A673 (cell line): ENCODE measurements at regions not wholly inside any gene's neighbourhood (a gene's known extent, or its start where the extent isn't known, plus 50 kb on each side); places are given as distances from the start of the nearest gene placed in this dataset.

Experiments
- BruUV-seq: library from RNA; stranded (reverse); fragments of 400-500 nt; replicated peaks from 2 replicates; lab custom pipeline; 2021; lab: Mats Ljungman, UMichigan
- CTCF ChIA-PET: fragments of 300-600 bp; sonication (Branson Sonifier 250); formaldehyde crosslinking; loops from one replicate; lab custom pipeline; 2022; ENCODE audit warnings: antibody characterized with exemption; lab: Charles Lee
- POLR2A ChIA-PET: fragments of 300-600 bp; sonication (Branson Sonifier 250); formaldehyde crosslinking; loops from one replicate; lab custom pipeline; 2022; ENCODE audit warnings: antibody characterized with exemption; ENCODE audit not compliant: low non-redundant PET; lab: Charles Lee
- DNase-seq: peaks from one replicate; pipeline ENCODE4 v3.0.0-alpha.2; 2015; ENCODE audit warnings: low spot score
- H3K27ac ChIP-seq: fragments of 200-600 bp; sonication (generic); 2 replicates; pipeline ENCODE4 v1.5.1; 2016; ENCODE audit warnings: mixed run types, low read depth, mild to moderate bottlenecking, mixed read lengths, antibody characterized with exemption, low read length; ENCODE audit not compliant: poor library complexity, severe bottlenecking
- H3K27me3 ChIP-seq: fragments of 200-600 bp; sonication (generic); replicated peaks from 2 replicates; pipeline ENCODE4 v1.6.1; 2017; ENCODE audit warnings: mixed run types, low read depth, mild to moderate bottlenecking, mixed read lengths, antibody characterized with exemption, low read length; ENCODE audit not compliant: insufficient read depth, poor library complexity
- H3K36me3 ChIP-seq: fragments of 200-600 bp; sonication (generic); 2 replicates; pipeline ENCODE4 v1.6.1; 2016; ENCODE audit warnings: mixed run types, mild to moderate bottlenecking, mixed read lengths, antibody characterized with exemption, low read length; ENCODE audit not compliant: insufficient read depth, poor library complexity, severe bottlenecking
- H3K4me1 ChIP-seq: fragments of 200-600 bp; sonication (generic); 2 replicates; pipeline ENCODE4 v1.6.1; 2017; ENCODE audit warnings: mixed run types, mild to moderate bottlenecking, mixed read lengths, antibody characterized with exemption, low read length; ENCODE audit not compliant: insufficient read depth, poor library complexity, severe bottlenecking
- H3K4me3 ChIP-seq: fragments of 200-600 bp; sonication (generic); 2 replicates; pipeline ENCODE4 v1.5.1; 2016; ENCODE audit warnings: low read depth, mixed run types, mild to moderate bottlenecking, mixed read lengths, low read length; ENCODE audit not compliant: poor library complexity, severe bottlenecking
- H3K9me3 ChIP-seq: fragments of 200-600 bp; sonication (generic); 2 replicates; pipeline ENCODE4 v1.6.1; 2016; ENCODE audit warnings: mixed run types, low read depth, mild to moderate bottlenecking, mixed read lengths, antibody characterized with exemption, low read length; ENCODE audit not compliant: poor library complexity, severe bottlenecking
- EZH2 ChIP-seq: fragments of 200-600 bp; sonication (generic); IDR thresholded peaks from 2 replicates; pipeline ENCODE4 v1.6.1; 2017; ENCODE audit warnings: borderline replicate concordance, low read depth, mild to moderate bottlenecking, mixed read lengths, antibody characterized with exemption, low read length; ENCODE audit not compliant: poor library complexity, severe bottlenecking
- intact Hi-C: fragments of 100-400 bp; cut with micrococcal nuclease; formaldehyde crosslinking; loops from one replicate; pipeline ENCODE4 v1.10.0; 2022; ENCODE audit not compliant: unreplicated experiment
- TF ChIP-seq, protein P1 (sequence below): fragments of 300-800, 200-600 bp; sonication (generic); conservative IDR thresholded peaks from 2 replicates; pipeline ENCODE4 v1.5.1; 2017; ENCODE audit warnings: low read depth, mild to moderate bottlenecking, antibody characterized with exemption, low read length, moderate library complexity, mixed read lengths

GRCh38 chr18:67639872-67640271 is 123.4 kb upstream of the DSEL start:
- H3K36me3 ChIP-seq = no peaks in the 10 kb centered on the region
- no peak overlapping the region for H3K4me3 ChIP-seq
- CTCF ChIA-PET = interaction anchor here (0.6 kb wide), 1 partner anchor 67 kb away, joined by 6 read pairs; no protein-coding TSS in a partner anchor
- H3K4me1 ChIP-seq = no peaks in the 10 kb centered on the region
- POLR2A ChIA-PET = no interaction called here
- no peaks in the 10 kb centered on the region for H3K27me3 ChIP-seq
- intact Hi-C loops = no loop called here
- no peak for DNase-seq
- no peaks in the 10 kb centered on the region for H3K9me3 ChIP-seq
- TF ChIP-seq, protein P1, sequence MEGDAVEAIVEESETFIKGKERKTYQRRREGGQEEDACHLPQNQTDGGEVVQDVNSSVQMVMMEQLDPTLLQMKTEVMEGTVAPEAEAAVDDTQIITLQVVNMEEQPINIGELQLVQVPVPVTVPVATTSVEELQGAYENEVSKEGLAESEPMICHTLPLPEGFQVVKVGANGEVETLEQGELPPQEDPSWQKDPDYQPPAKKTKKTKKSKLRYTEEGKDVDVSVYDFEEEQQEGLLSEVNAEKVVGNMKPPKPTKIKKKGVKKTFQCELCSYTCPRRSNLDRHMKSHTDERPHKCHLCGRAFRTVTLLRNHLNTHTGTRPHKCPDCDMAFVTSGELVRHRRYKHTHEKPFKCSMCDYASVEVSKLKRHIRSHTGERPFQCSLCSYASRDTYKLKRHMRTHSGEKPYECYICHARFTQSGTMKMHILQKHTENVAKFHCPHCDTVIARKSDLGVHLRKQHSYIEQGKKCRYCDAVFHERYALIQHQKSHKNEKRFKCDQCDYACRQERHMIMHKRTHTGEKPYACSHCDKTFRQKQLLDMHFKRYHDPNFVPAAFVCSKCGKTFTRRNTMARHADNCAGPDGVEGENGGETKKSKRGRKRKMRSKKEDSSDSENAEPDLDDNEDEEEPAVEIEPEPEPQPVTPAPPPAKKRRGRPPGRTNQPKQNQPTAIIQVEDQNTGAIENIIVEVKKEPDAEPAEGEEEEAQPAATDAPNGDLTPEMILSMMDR = no peak
- TF ChIP-seq EZH2 = no peak
- H3K27ac ChIP-seq = no peak overlapping the region
- no TSS peak for BruUV-seq

- Histone ChIP-seq H3K27ac (no peak overlapping the region), H3K36me3 (no peaks in the 10 kb centered on the region), H3K27me3 (no peaks in the 10 kb centered on the region), H3K9me3 (no peaks in the 10 kb centered on the region), H3K4me3 (no peak overlapping the region), H3K4me1 (peaks cover 7% of the 10 kb centered on the region)
- no TSS peak for BruUV-seq
- intact Hi-C loops = no loop called here
- TF ChIP-seq, protein P1 = no peak
- no peak for TF ChIP-seq EZH2
- no peak for DNase-seq
- POLR2A ChIA-PET = no interaction called here
- CTCF ChIA-PET = no interaction called here
Measured at GRCh38 chr18:67636597-67637385, 120.3 kb upstream of the DSEL start.

DNA sequence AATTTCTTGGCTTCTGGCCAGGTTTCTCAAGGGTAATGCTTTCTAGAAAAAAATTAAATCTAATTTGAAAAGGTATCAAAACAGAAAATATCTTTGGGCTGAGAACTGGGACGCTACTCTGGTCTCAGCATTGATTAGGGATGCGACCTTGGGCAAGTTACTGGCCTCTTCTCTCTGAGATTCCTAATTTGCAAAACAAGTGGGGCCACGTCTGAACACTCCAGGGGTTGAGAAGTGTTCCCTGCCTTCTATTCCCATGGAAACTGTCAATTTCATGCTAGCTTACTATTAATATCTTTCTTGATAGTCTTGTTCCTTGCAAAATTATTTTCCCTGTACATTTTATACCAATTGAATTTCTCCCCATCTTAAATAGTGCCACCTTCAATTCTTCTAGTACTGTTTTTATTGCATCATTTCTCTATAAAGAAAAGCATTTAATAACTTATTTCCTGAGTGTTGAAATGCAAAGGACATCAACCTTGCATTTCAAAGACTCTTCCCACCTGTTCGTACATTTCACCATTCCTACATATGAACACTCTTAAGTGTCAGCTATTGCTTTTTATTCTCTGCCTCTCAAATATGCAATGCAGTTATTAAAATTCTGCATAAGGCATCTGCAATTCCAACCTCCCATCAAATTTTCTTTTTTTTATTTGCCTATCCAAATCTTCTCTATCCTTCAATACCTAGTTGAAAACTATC is 118.3 kb upstream of the DSEL start:
- no peaks in the 10 kb centered on the region for H3K9me3 ChIP-seq
- no peak for DNase-seq
- peaks cover 7% of the 10 kb centered on the region for H3K4me1 ChIP-seq
- intact Hi-C loops = no loop called here
- no peak overlapping the region for H3K4me3 ChIP-seq
- CTCF ChIA-PET = no interaction called here
- POLR2A ChIA-PET = no interaction called here
- no peaks in the 10 kb centered on the region for H3K36me3 ChIP-seq
- no TSS peak for BruUV-seq
- TF ChIP-seq EZH2 = no peak
- TF ChIP-seq, protein P1 = no peak
- no peaks in the 10 kb centered on the region for H3K27me3 ChIP-seq
- H3K27ac ChIP-seq = no peak overlapping the region
